HEK293 (cell line): ENCODE measurements at regions not wholly inside any gene's neighbourhood (a gene's known extent, or its start where the extent isn't known, plus 50 kb on each side); places are given as distances from the start of the nearest gene placed in this dataset.

ENCODE experiments used
- GLI2 ChIP-seq: fragments of 450-650 bp; formaldehyde crosslinking; IDR thresholded peaks from 2 replicates; pipeline ENCODE4; 2017; ENCODE audit warnings: missing biosample characterization, missing genetic modification characterization, low read depth, borderline replicate concordance
- GLI4 ChIP-seq: fragments of 450-650 bp; formaldehyde crosslinking; IDR thresholded peaks from 2 replicates; pipeline ENCODE4 v1.5.1; 2016; ENCODE audit warnings: missing biosample characterization, missing genetic modification characterization
- HIC1 ChIP-seq: fragments of 450-650 bp; formaldehyde crosslinking; IDR thresholded peaks from 2 replicates; pipeline ENCODE4 v1.5.1; 2016; ENCODE audit warnings: missing biosample characterization, missing genetic modification characterization
- HOXD13 ChIP-seq: sonication (generic); formaldehyde crosslinking; IDR thresholded peaks from 2 replicates; pipeline ENCODE4 v1.8.0; 2022; ENCODE audit warnings: missing genetic modification reagents, borderline replicate concordance
- IKZF3 ChIP-seq: fragments of 450-650 bp; IDR thresholded peaks from 2 replicates; pipeline ENCODE4 v1.5.0; 2018; ENCODE audit warnings: missing biosample characterization, mild to moderate bottlenecking, missing genetic modification characterization, moderate library complexity
- KLF1 ChIP-seq: fragments of 450-650 bp; formaldehyde crosslinking; IDR thresholded peaks from 2 replicates; pipeline ENCODE4 v1.5.1; 2016; ENCODE audit warnings: missing biosample characterization, missing genetic modification characterization
- RBAK ChIP-seq: fragments of 450-650 bp; formaldehyde crosslinking; IDR thresholded peaks from 2 replicates; pipeline ENCODE4 v1.5.1; 2016; ENCODE audit warnings: missing biosample characterization, missing genetic modification characterization
- SCRT1 ChIP-seq: fragments of 450-650 bp; formaldehyde crosslinking; IDR thresholded peaks from 2 replicates; pipeline ENCODE4 v1.5.1; 2016; ENCODE audit warnings: missing biosample characterization, missing genetic modification characterization, borderline replicate concordance
- SCRT2 ChIP-seq: fragments of 450-650 bp; formaldehyde crosslinking; IDR thresholded peaks from 2 replicates; pipeline ENCODE4 v1.5.1; 2016; ENCODE audit warnings: missing biosample characterization, missing genetic modification characterization
- ZBTB44 ChIP-seq: fragments of 450-650 bp; IDR thresholded peaks from 2 replicates; pipeline ENCODE4 v1.5.1; 2018; ENCODE audit warnings: missing biosample characterization, mild to moderate bottlenecking, missing genetic modification characterization
- ZEB2 ChIP-seq: fragments of 450-650 bp; formaldehyde crosslinking; IDR thresholded peaks from 2 replicates; pipeline ENCODE4 v1.5.1; 2016; ENCODE audit warnings: missing biosample characterization, missing genetic modification characterization
- ZNF10 ChIP-seq: fragments of 450-650 bp; formaldehyde crosslinking; IDR thresholded peaks from 2 replicates; pipeline ENCODE4 v1.5.1; 2017; ENCODE audit warnings: missing biosample characterization, missing genetic modification characterization
- ZNF112 ChIP-seq: fragments of 450-650 bp; formaldehyde crosslinking; IDR thresholded peaks from 2 replicates; pipeline ENCODE4 v1.5.0; 2017; ENCODE audit warnings: missing biosample characterization, missing genetic modification characterization
- ZNF146 ChIP-seq: fragments of 450-650 bp; formaldehyde crosslinking; IDR thresholded peaks from 2 replicates; pipeline ENCODE4 v1.5.1; 2016; ENCODE audit warnings: missing biosample characterization, missing genetic modification characterization
- ZNF211 ChIP-seq: fragments of 450-650 bp; formaldehyde crosslinking; IDR thresholded peaks from 2 replicates; pipeline ENCODE4 v1.5.1; 2016; ENCODE audit warnings: low read depth, missing biosample characterization, missing genetic modification characterization
- ZNF24 ChIP-seq: fragments of 450-650 bp; formaldehyde crosslinking; IDR thresholded peaks from 2 replicates; pipeline ENCODE4 v1.5.1; 2016; ENCODE audit warnings: missing biosample characterization, missing genetic modification characterization
- ZNF501 ChIP-seq: fragments of 450-650 bp; formaldehyde crosslinking; IDR thresholded peaks from 2 replicates; pipeline ENCODE4 v1.5.1; 2016; ENCODE audit warnings: missing biosample characterization, missing genetic modification characterization
- ZNF548 ChIP-seq: fragments of 450-650 bp; formaldehyde crosslinking; IDR thresholded peaks from 2 replicates; pipeline ENCODE4 v1.5.1; 2016; ENCODE audit warnings: missing biosample characterization, missing genetic modification characterization
- ZNF596 ChIP-seq: fragments of 450-650 bp; IDR thresholded peaks from 2 replicates; pipeline ENCODE4 v1.5.0; 2018; ENCODE audit warnings: missing biosample characterization, mild to moderate bottlenecking, missing genetic modification characterization, moderate library complexity
- ZNF600 ChIP-seq: fragments of 450-650 bp; formaldehyde crosslinking; IDR thresholded peaks from 2 replicates; pipeline ENCODE4 v1.5.1; 2016; ENCODE audit warnings: missing biosample characterization, missing genetic modification characterization
- ZNF626 ChIP-seq: fragments of 450-650 bp; sonication (Bioruptor Pico); formaldehyde crosslinking; IDR thresholded peaks from 2 replicates; pipeline ENCODE4 v1.5.1; 2018; ENCODE audit warnings: missing biosample characterization, missing genetic modification characterization, inconsistent platforms
- ZNF629 ChIP-seq: fragments of 450-650 bp; formaldehyde crosslinking; IDR thresholded peaks from 2 replicates; pipeline ENCODE4 v1.5.1; 2017; ENCODE audit warnings: missing biosample characterization, missing genetic modification characterization
- ZNF664 ChIP-seq: fragments of 450-650 bp; formaldehyde crosslinking; IDR thresholded peaks from 2 replicates; pipeline ENCODE4 v1.5.1; 2016; ENCODE audit warnings: missing biosample characterization, missing genetic modification characterization
- ZNF677 ChIP-seq: fragments of 450-650 bp; IDR thresholded peaks from 2 replicates; pipeline ENCODE4 v1.5.0; 2018; ENCODE audit warnings: missing biosample characterization, mild to moderate bottlenecking, missing genetic modification characterization, moderate library complexity
- ZNF791 ChIP-seq: fragments of 450-650 bp; formaldehyde crosslinking; IDR thresholded peaks from 2 replicates; pipeline ENCODE4 v1.5.1; 2016; ENCODE audit warnings: missing biosample characterization, missing genetic modification characterization
- ZNF830 ChIP-seq: fragments of 450-650 bp; IDR thresholded peaks from 2 replicates; pipeline ENCODE4 v1.5.0; 2018; ENCODE audit warnings: missing biosample characterization, missing genetic modification characterization, low read depth, mild to moderate bottlenecking, moderate library complexity
- ZSCAN23 ChIP-seq: fragments of 450-650 bp; formaldehyde crosslinking; IDR thresholded peaks from 2 replicates; pipeline ENCODE4 v1.5.1; 2016; ENCODE audit warnings: missing biosample characterization, missing genetic modification characterization
- TF ChIP-seq, protein P1 (sequence below): fragments of 450-650 bp; formaldehyde crosslinking; IDR thresholded peaks from 2 replicates; pipeline ENCODE4 v1.5.1; 2016; ENCODE audit warnings: missing biosample characterization, missing genetic modification characterization, borderline replicate concordance
- TF ChIP-seq, protein P2 (sequence below): fragments of 450-650 bp; formaldehyde crosslinking; IDR thresholded peaks from 2 replicates; pipeline ENCODE4 v1.5.1; 2017; ENCODE audit warnings: missing biosample characterization, missing genetic modification characterization

DNA sequence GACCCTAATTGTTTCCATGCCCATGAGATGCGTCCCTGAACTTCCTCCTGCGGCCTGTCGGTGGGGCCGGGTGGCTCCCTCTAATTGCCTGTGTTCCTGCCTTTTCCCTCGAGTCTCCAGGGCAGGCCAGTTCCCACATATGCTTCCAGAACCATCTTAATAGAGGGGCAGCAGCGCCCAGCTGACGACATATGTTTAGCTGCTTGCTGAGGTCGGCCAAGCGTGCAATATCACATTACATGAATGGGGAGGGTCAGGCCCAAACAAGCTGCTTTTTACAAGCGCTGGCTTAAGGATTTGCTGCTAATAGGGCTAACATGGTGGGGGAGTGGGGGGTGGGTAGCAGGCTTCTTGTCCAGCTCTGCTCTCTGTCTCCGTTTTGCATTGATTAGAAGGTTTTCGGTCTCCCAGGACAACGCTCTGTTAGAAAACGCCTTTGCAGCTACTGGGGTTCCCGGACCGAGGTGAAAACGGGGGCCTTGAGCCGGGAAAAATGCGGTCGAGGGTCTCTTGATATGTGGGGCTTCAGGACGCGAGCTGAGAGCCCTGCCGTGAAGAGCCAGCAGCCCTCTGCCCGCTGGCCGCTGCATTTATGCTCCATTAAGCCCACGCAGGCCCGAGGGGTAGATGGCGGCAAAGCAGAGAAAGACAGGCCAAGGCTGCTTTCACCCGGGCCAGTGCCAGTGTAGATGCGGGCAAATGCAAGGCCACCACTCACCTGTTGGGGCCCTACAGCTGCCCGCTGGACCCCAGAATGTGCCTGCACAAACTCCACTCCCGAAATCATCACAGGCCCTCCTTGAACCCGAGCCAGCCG, 308.5 kb downstream of the BMP7 start (continued):
- TF ChIP-seq HIC1 (tag by site-specific recombination) (no peak), ZNF830 (tag by site-specific recombination) (no peak), ZNF677 (tag by site-specific recombination) (no peak), ZNF146 (tag by site-specific recombination) (no peak), ZNF10 (tag by site-specific recombination) (no peak), ZNF629 (tag by site-specific recombination) (peak; percentile 71), ZNF664 (no peak), ZNF791 (tag by site-specific recombination) (no peak), ZNF24 (tag by site-specific recombination) (no peak), HOXD13 (CRISPR knock-in tag) (no peak), GLI2 (tag by site-specific recombination) (no peak), ZNF112 (tag by site-specific recombination) (no peak), SCRT1 (tag by site-specific recombination) (no peak), ZNF626 (tag by site-specific recombination) (no peak), SCRT2 (tag by site-specific recombination) (no peak), ZEB2 (tag by site-specific recombination) (peak; percentile 83), KLF1 (peak; percentile 51; the same call in 1 of the 2 replicates), ZNF501 (tag by site-specific recombination) (no peak), ZNF600 (tag by site-specific recombination) (peak; percentile 58; the same call in 1 of the 2 replicates), ZNF548 (tag by site-specific recombination) (no peak), GLI4 (tag by site-specific recombination) (no peak), ZNF596 (tag by site-specific recombination) (no peak), ZSCAN23 (tag by site-specific recombination) (no peak), IKZF3 (tag by site-specific recombination) (peak; percentile 84), RBAK (no peak), ZBTB44 (peak; percentile 40; the same call in 1 of the 2 replicates), ZNF211 (no peak)
- TF ChIP-seq, protein P1, sequence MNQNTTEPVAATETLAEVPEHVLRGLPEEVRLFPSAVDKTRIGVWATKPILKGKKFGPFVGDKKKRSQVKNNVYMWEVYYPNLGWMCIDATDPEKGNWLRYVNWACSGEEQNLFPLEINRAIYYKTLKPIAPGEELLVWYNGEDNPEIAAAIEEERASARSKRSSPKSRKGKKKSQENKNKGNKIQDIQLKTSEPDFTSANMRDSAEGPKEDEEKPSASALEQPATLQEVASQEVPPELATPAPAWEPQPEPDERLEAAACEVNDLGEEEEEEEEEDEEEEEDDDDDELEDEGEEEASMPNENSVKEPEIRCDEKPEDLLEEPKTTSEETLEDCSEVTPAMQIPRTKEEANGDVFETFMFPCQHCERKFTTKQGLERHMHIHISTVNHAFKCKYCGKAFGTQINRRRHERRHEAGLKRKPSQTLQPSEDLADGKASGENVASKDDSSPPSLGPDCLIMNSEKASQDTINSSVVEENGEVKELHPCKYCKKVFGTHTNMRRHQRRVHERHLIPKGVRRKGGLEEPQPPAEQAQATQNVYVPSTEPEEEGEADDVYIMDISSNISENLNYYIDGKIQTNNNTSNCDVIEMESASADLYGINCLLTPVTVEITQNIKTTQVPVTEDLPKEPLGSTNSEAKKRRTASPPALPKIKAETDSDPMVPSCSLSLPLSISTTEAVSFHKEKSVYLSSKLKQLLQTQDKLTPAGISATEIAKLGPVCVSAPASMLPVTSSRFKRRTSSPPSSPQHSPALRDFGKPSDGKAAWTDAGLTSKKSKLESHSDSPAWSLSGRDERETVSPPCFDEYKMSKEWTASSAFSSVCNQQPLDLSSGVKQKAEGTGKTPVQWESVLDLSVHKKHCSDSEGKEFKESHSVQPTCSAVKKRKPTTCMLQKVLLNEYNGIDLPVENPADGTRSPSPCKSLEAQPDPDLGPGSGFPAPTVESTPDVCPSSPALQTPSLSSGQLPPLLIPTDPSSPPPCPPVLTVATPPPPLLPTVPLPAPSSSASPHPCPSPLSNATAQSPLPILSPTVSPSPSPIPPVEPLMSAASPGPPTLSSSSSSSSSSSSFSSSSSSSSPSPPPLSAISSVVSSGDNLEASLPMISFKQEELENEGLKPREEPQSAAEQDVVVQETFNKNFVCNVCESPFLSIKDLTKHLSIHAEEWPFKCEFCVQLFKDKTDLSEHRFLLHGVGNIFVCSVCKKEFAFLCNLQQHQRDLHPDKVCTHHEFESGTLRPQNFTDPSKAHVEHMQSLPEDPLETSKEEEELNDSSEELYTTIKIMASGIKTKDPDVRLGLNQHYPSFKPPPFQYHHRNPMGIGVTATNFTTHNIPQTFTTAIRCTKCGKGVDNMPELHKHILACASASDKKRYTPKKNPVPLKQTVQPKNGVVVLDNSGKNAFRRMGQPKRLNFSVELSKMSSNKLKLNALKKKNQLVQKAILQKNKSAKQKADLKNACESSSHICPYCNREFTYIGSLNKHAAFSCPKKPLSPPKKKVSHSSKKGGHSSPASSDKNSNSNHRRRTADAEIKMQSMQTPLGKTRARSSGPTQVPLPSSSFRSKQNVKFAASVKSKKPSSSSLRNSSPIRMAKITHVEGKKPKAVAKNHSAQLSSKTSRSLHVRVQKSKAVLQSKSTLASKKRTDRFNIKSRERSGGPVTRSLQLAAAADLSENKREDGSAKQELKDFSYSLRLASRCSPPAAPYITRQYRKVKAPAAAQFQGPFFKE (tag by site-specific recombination) = no peak
- TF ChIP-seq, protein P2, sequence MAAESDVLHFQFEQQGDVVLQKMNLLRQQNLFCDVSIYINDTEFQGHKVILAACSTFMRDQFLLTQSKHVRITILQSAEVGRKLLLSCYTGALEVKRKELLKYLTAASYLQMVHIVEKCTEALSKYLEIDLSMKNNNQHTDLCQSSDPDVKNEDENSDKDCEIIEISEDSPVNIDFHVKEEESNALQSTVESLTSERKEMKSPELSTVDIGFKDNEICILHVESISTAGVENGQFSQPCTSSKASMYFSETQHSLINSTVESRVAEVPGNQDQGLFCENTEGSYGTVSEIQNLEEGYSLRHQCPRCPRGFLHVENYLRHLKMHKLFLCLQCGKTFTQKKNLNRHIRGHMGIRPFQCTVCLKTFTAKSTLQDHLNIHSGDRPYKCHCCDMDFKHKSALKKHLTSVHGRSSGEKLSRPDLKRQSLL (tag by site-specific recombination) = no peak
